Neural cell (in vitro differentiated cells): ENCODE measurements at regions not wholly inside any gene's neighbourhood (a gene's known extent, or its start where the extent isn't known, plus 50 kb on each side); places are given as distances from the start of the nearest gene placed in this dataset.

Experiments used
- H2AFZ ChIP-seq: fragments of 200-600, 300-800 bp; sonication (generic), shearing (Covaris generic); 2 replicates; pipeline ENCODE4 v1.6.0; 2014; ENCODE audit warnings: low read depth, mild to moderate bottlenecking, antibody characterized with exemption, low read length, moderate library complexity
- H3F3A ChIP-seq: fragments of 200-600 bp; shearing (Covaris generic); 2 replicates; pipeline ENCODE4 v1.6.1; 2016; ENCODE audit warnings: mild to moderate bottlenecking, moderate library complexity, mixed read lengths, antibody characterized with exemption, low read length; ENCODE audit not compliant: insufficient read depth, poor library complexity, severe bottlenecking
- H3K27ac ChIP-seq: fragments of 200-600, 300-800 bp; sonication (generic), shearing (Covaris generic); 2 replicates; pipeline ENCODE4 v1.5.1; 2014; ENCODE audit warnings: mild to moderate bottlenecking, low read length, moderate library complexity
- H3K27me3 ChIP-seq: fragments of 300-800, 200-600 bp; sonication (generic), shearing (Covaris generic); 2 replicates; pipeline ENCODE4 v1.6.0; 2014; ENCODE audit warnings: mild to moderate bottlenecking, low read depth, low read length, moderate library complexity; ENCODE audit not compliant: insufficient read depth
- H3K36me3 ChIP-seq: fragments of 300-800, 200-600 bp; sonication (generic), shearing (Covaris generic); 2 replicates; pipeline ENCODE4 v1.5.1; 2014; ENCODE audit warnings: mild to moderate bottlenecking, antibody characterized with exemption, low read length, moderate library complexity; ENCODE audit not compliant: insufficient read depth
- H3K4me2 ChIP-seq: fragments of 300-800, 200-600 bp; sonication (generic), shearing (Covaris generic); 2 replicates; pipeline ENCODE4 v1.6.0; 2014; ENCODE audit warnings: mild to moderate bottlenecking, low read length
- H3K4me3 ChIP-seq: fragments of 300-800, 200-600 bp; sonication (generic), shearing (Covaris generic); 2 replicates; pipeline ENCODE4 v1.5.1; 2014; ENCODE audit warnings: mild to moderate bottlenecking, low read length, moderate library complexity
- H3K79me2 ChIP-seq: fragments of 200-600 bp; shearing (Covaris generic); replicated peaks from 2 replicates; pipeline ENCODE4 v1.6.0; 2014; ENCODE audit warnings: mild to moderate bottlenecking, low read length, moderate library complexity; ENCODE audit not compliant: insufficient read depth
- H3K9ac ChIP-seq: fragments of 300-800, 200-600 bp; sonication (generic), shearing (Covaris generic); 2 replicates; pipeline ENCODE4 v1.6.1; 2016; ENCODE audit warnings: mild to moderate bottlenecking, low read length, mixed read lengths
- H3K9me2 ChIP-seq: fragments of 200-600 bp; shearing (Covaris generic); 2 replicates; pipeline ENCODE4 v1.6.1; 2016; ENCODE audit warnings: mild to moderate bottlenecking, low read length, mixed read lengths; ENCODE audit not compliant: insufficient read depth
- H3K9me3 ChIP-seq: fragments of 200-600, 300-800 bp; sonication (generic), shearing (Covaris generic); 2 replicates; pipeline ENCODE4 v1.6.1; 2016; ENCODE audit warnings: mild to moderate bottlenecking, mixed run types, low read length, moderate library complexity, mixed read lengths
- H4K20me1 ChIP-seq: fragments of 200-600 bp; shearing (Covaris generic); 2 replicates; pipeline ENCODE4 v1.6.1; 2016; ENCODE audit warnings: mild to moderate bottlenecking, mixed run types; ENCODE audit not compliant: insufficient read depth
- CTCF ChIP-seq: fragments of 450-650 bp; IDR thresholded peaks from 2 replicates; pipeline ENCODE4 v1.5.1; 2014; ENCODE audit warnings: antibody characterized with exemption, mild to moderate bottlenecking, moderate library complexity; ENCODE audit not compliant: poor library complexity, severe bottlenecking
- EP300 ChIP-seq: fragments of 450-650 bp; conservative IDR thresholded peaks from 2 replicates; pipeline ENCODE4 v1.6.1; 2014; ENCODE audit warnings: antibody characterized with exemption, mild to moderate bottlenecking, moderate library complexity; ENCODE audit not compliant: poor library complexity, severe bottlenecking
- EZH2 ChIP-seq: fragments of 200-600, 300-800 bp; shearing (Covaris generic), sonication (generic); IDR thresholded peaks from 2 replicates; pipeline ENCODE4 v1.6.1; 2014; ENCODE audit warnings: antibody characterized with exemption, low read length, borderline replicate concordance, mild to moderate bottlenecking; ENCODE audit not compliant: insufficient read depth, poor library complexity, severe bottlenecking
- MXI1 ChIP-seq: fragments of 450-650 bp; conservative IDR thresholded peaks from 2 replicates; pipeline ENCODE4 v1.6.1; 2014; ENCODE audit warnings: antibody characterized with exemption, mild to moderate bottlenecking; ENCODE audit not compliant: poor library complexity, severe bottlenecking
- POLR2AphosphoS5 ChIP-seq: IDR thresholded peaks from 2 replicates; pipeline ENCODE4 v1.6.1; 2012
- RAD21 ChIP-seq: fragments of 450-650 bp; conservative IDR thresholded peaks from 2 replicates; pipeline ENCODE4 v1.6.1; 2014; ENCODE audit warnings: antibody characterized with exemption, mild to moderate bottlenecking, moderate library complexity
- REST ChIP-seq: IDR thresholded peaks from 2 replicates; pipeline ENCODE4 v1.6.1; 2012; ENCODE audit warnings: borderline replicate concordance
- SMC3 ChIP-seq: fragments of 450-650 bp; conservative IDR thresholded peaks from 2 replicates; pipeline ENCODE4 v1.6.1; 2014; ENCODE audit warnings: antibody characterized with exemption, mild to moderate bottlenecking, moderate library complexity; ENCODE audit not compliant: poor library complexity
- TAF1 ChIP-seq: IDR thresholded peaks from 2 replicates; pipeline ENCODE4 v1.6.1; 2012; ENCODE audit warnings: low read depth

DNA sequence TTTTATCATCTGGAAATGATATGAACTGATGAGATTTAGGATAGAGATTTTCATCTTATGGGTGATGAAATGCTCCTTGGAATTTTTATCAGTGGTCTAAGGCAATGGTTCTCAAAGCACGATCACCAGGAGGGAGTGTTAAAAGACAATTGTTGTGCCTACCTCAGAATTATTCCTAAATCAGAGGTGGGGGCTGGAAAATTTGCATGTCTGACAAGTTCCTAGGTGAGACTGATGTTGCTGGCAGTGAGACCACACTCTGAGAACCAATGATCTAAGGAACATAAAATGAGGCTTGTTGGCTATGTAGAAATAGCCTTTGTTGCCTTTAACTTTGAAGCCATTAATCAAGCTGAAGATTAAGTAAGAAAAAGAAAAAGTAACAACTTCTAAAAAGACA lies 416.6 kb upstream of the AZI2 start:
- no peak overlapping the region for H2AFZ ChIP-seq
- H3K27ac ChIP-seq, result no peak overlapping the region
- no peak overlapping the region for H3K9ac ChIP-seq
- no peaks in the 10 kb centered on the region for H4K20me1 ChIP-seq
- H3K27me3 ChIP-seq, result peaks cover 8% of the 10 kb centered on the region
- H3K79me2 ChIP-seq, result no peaks in the 10 kb centered on the region
- peaks cover 5% of the 10 kb centered on the region for H3K9me3 ChIP-seq
- no peaks in the 10 kb centered on the region for H3K36me3 ChIP-seq
- H3K4me2 ChIP-seq, result no peak overlapping the region
- H3K4me3 ChIP-seq, result no peak overlapping the region
- H3K9me2 ChIP-seq, result no peaks in the 10 kb centered on the region
- TF ChIP-seq REST (no peak), RAD21 (no peak), EZH2 (no peak), SMC3 (no peak), POLR2AphosphoS5 (no peak), TAF1 (no peak), CTCF (no peak), EP300 (no peak)
- H3F3A ChIP-seq, result no peaks in the 10 kb centered on the region

GRCh38 chr3:28768439-28768838 lies 419.8 kb upstream of the AZI2 start:
- Histone ChIP-seq H3K9me3 (peaks cover 12% of the 10 kb centered on the region), H3K4me2 (no peak overlapping the region), H2AFZ (no peak overlapping the region), H3K4me3 (no peak overlapping the region), H3K27me3 (peaks cover 8% of the 10 kb centered on the region), H3K79me2 (no peaks in the 10 kb centered on the region), H3K9me2 (no peaks in the 10 kb centered on the region), H3K9ac (no peak overlapping the region), H3K27ac (no peak overlapping the region), H3F3A (no peaks in the 10 kb centered on the region), H3K36me3 (no peaks in the 10 kb centered on the region), H4K20me1 (no peaks in the 10 kb centered on the region)
- TF ChIP-seq EZH2, result no peak
- TF ChIP-seq TAF1, result no peak
- TF ChIP-seq EP300, result no peak
- TF ChIP-seq SMC3, result no peak
- no peak for TF ChIP-seq REST
- no peak for TF ChIP-seq RAD21
- no peak for TF ChIP-seq POLR2AphosphoS5
- TF ChIP-seq MXI1, result no peak
- no peak for TF ChIP-seq CTCF
